ENCODE measurements at regions not wholly inside any gene's neighbourhood (a gene's known extent, or its start where the extent isn't known, plus 50 kb on each side); places are given as distances from the start of the nearest gene placed in this dataset.

DNA sequence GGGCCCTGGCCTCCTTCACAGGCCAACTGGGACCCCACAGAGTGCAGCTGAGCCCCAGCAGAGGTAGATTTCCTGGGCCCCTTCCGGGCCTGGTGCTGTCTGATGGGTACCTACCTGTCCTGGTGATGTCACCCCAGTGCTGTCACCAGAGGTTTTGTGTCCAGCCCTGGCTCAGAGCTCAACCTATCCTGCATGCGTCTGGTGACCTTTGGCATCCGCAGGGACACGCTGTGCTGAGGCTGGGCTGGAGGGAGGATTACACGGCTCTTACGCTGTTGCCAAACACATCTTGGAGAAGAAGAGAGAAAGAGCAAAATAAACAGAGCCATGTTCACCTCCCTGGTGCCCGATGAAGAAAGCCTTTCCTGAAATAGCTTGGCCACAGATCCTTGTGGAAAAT lies 70.6 kb upstream of the MED9 start (continued):
- TF ChIP-seq ZNF574 (CRISPR knock-in tag; IDR thresholded peaks at IDR 0.05) (no peak), MAFG (CRISPR knock-in tag; IDR thresholded peaks at IDR 0.05) (no peak), SMC3 (IDR thresholded peaks at IDR 0.05; ENCODE audit: low read length) (no peak), ZBTB42 (CRISPR knock-in tag; IDR thresholded peaks at IDR 0.05) (no peak), NR2F6 (IDR thresholded peaks at IDR 0.05) (peak; percentile 83), NR2F6 (CRISPR knock-in tag; IDR thresholded peaks at IDR 0.05) (peak; percentile 93), RFXANK (CRISPR knock-in tag; IDR thresholded peaks at IDR 0.05) (no peak), HMG20A (CRISPR knock-in tag; IDR thresholded peaks at IDR 0.05; ENCODE audit: borderline replicate concordance) (no peak), KDM1A (CRISPR knock-in tag; IDR thresholded peaks at IDR 0.05) (0 out of 2 replicates have a peak, but pooled peaks have one; percentile 48), ESRRA (CRISPR knock-in tag; IDR thresholded peaks at IDR 0.05; ENCODE audit: low read depth) (no peak), ZNF639 (CRISPR knock-in tag; conservative IDR thresholded peaks at IDR 0.05) (no peak), YEATS4 (CRISPR knock-in tag; IDR thresholded peaks at IDR 0.05; ENCODE audit: borderline replicate concordance) (0 out of 2 replicates have a peak, but pooled peaks have one; percentile 26), ATF2 (CRISPR knock-in tag; IDR thresholded peaks at IDR 0.05) (peak; percentile 80), ZNF570 (CRISPR knock-in tag; IDR thresholded peaks at IDR 0.05; ENCODE audit: borderline replicate concordance) (no peak), HDAC1 (CRISPR knock-in tag; IDR thresholded peaks at IDR 0.05) (peak; percentile 45; the same call in 1 of the 2 replicates)
- TF ChIP-seq, protein P1, sequence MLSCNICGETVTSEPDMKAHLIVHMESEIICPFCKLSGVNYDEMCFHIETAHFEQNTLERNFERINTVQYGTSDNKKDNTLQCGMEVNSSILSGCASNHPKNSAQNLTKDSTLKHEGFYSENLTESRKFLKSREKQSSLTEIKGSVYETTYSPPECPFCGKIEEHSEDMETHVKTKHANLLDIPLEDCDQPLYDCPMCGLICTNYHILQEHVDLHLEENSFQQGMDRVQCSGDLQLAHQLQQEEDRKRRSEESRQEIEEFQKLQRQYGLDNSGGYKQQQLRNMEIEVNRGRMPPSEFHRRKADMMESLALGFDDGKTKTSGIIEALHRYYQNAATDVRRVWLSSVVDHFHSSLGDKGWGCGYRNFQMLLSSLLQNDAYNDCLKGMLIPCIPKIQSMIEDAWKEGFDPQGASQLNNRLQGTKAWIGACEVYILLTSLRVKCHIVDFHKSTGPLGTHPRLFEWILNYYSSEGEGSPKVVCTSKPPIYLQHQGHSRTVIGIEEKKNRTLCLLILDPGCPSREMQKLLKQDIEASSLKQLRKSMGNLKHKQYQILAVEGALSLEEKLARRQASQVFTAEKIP (CRISPR knock-in tag; IDR thresholded peaks at IDR 0.05; ENCODE audit: borderline replicate concordance): no peak
- TF ChIP-seq, protein P2, sequence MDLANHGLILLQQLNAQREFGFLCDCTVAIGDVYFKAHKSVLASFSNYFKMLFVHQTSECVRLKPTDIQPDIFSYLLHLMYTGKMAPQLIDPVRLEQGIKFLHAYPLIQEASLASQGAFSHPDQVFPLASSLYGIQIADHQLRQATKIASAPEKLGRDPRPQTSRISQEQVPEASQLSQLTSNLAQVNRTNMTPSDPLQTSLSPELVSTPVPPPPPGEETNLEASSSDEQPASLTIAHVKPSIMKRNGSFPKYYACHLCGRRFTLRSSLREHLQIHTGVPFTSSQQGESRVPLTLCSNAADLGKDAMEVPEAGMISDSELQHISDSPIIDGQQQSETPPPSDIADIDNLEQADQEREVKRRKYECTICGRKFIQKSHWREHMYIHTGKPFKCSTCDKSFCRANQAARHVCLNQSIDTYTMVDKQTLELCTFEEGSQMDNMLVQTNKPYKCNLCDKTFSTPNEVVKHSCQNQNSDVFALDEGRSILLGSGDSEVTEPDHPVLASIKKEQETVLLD (CRISPR knock-in tag; IDR thresholded peaks at IDR 0.05; ENCODE audit: low read depth): no peak
- TF ChIP-seq, protein P3, sequence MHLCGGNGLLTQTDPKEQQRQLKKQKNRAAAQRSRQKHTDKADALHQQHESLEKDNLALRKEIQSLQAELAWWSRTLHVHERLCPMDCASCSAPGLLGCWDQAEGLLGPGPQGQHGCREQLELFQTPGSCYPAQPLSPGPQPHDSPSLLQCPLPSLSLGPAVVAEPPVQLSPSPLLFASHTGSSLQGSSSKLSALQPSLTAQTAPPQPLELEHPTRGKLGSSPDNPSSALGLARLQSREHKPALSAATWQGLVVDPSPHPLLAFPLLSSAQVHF (CRISPR knock-in tag; IDR thresholded peaks at IDR 0.05): no peak
- TF ChIP-seq, protein P4, sequence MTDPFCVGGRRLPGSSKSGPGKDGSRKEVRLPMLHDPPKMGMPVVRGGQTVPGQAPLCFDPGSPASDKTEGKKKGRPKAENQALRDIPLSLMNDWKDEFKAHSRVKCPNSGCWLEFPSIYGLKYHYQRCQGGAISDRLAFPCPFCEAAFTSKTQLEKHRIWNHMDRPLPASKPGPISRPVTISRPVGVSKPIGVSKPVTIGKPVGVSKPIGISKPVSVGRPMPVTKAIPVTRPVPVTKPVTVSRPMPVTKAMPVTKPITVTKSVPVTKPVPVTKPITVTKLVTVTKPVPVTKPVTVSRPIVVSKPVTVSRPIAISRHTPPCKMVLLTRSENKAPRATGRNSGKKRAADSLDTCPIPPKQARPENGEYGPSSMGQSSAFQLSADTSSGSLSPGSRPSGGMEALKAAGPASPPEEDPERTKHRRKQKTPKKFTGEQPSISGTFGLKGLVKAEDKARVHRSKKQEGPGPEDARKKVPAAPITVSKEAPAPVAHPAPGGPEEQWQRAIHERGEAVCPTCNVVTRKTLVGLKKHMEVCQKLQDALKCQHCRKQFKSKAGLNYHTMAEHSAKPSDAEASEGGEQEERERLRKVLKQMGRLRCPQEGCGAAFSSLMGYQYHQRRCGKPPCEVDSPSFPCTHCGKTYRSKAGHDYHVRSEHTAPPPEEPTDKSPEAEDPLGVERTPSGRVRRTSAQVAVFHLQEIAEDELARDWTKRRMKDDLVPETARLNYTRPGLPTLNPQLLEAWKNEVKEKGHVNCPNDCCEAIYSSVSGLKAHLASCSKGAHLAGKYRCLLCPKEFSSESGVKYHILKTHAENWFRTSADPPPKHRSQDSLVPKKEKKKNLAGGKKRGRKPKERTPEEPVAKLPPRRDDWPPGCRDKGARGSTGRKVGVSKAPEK (CRISPR knock-in tag; IDR thresholded peaks at IDR 0.05; ENCODE audit: borderline replicate concordance): no peak
